NCI-H1436 treated with DMSO at 0.1 percent for 48 hours (cell line): ENCODE measurements at regions not wholly inside any gene's neighbourhood (a gene's known extent, or its start where the extent isn't known, plus 50 kb on each side); places are given as distances from the start of the nearest gene placed in this dataset.
A peak's percentile ranks its signal among the peaks of the same experiment; 100 is the strongest.

Experiments
- DNase-seq: peaks from one replicate; lab custom pipeline; 2025; lab: John Stamatoyannopoulos, UW

GRCh38 chr13:50104493-50104892 is 89.2 kb downstream of the KCNRG start:
- DNase-seq: no peak

GRCh38 chr13:50106559-50106958 is 91.3 kb downstream of the KCNRG start:
- no peak for DNase-seq

- no peak for DNase-seq
Observed at GRCh38 chr13:50107205-50107604, 92.0 kb downstream of the KCNRG start.

- no peak for DNase-seq
Observed at GRCh38 chr13:50114961-50115360, 99.7 kb downstream of the KCNRG start.

- DNase-seq: no peak
Observed at GRCh38 chr13:50115695-50116094, 100.5 kb downstream of the KCNRG start.

GRCh38 chr13:50116430-50116973 is 101.3 kb downstream of the KCNRG start:
- no peak for DNase-seq

GRCh38 chr13:50119591-50119990 is 104.3 kb downstream of the KCNRG start:
- no peak for DNase-seq

GRCh38 chr13:50122455-50122854 is 107.2 kb downstream of the KCNRG start:
- DNase-seq: no peak

- no peak for DNase-seq
Observed at GRCh38 chr13:50123002-50123401, 107.8 kb downstream of the KCNRG start.

- DNase-seq: no peak
Observed at GRCh38 chr13:50123515-50123861, 108.2 kb downstream of the KCNRG start.

GRCh38 chr13:50123862-50124535 is 108.8 kb downstream of the KCNRG start:
- peak; percentile 24 for DNase-seq

- DNase-seq: no peak
Observed at GRCh38 chr13:50124536-50125303, 109.5 kb downstream of the KCNRG start.

- DNase-seq: no peak
Observed at GRCh38 chr13:50125304-50125553, 110.0 kb downstream of the KCNRG start.

- DNase-seq: peak; percentile 42
Observed at GRCh38 chr13:50125554-50126262, 110.5 kb downstream of the KCNRG start.

GRCh38 chr13:50126263-50126992 is 111.2 kb downstream of the KCNRG start:
- peak; percentile 8 for DNase-seq

GRCh38 chr13:50126993-50127725 is 111.9 kb downstream of the KCNRG start:
- DNase-seq: no peak

GRCh38 chr13:50127726-50128291 is 112.6 kb downstream of the KCNRG start:
- DNase-seq: no peak

GRCh38 chr13:50128428-50128931 is 113.2 kb downstream of the KCNRG start:
- DNase-seq: no peak

GRCh38 chr13:50129081-50129705 is 113.9 kb downstream of the KCNRG start:
- DNase-seq: no peak

GRCh38 chr13:50129706-50130122 is 114.5 kb downstream of the KCNRG start:
- DNase-seq: no peak
